Stimulated activated effector memory CD8-positive, alpha-beta T cell treated with anti-CD3 and anti-CD28 coated beads, Interleukin-12 subunit alpha, Interleukin-12 subunit beta, amount 100 ng/mL, for 72 hours (primary cell): ENCODE measurements at regions not wholly inside any gene's neighbourhood (a gene's known extent, or its start where the extent isn't known, plus 50 kb on each side); places are given as distances from the start of the nearest gene placed in this dataset.
"Not testable (repeated sequence)": the region's sequence is repeated elsewhere in the genome, so short reads cannot be mapped to it uniquely, and the experiment has no call there.

Experiments
- ATAC-seq: fragments of 150-1000 bp; cut with Tn5 transposase; 2 replicates; pipeline ENCODE4 v1.10.0; 2021
- DNase-seq, 2 donors: peaks; one replicate each; pipeline ENCODE4 v3.0.0; 2021 to 2022; ENCODE audit warnings: low spot score in 2 of 2
- H3K27ac Mint-ChIP-seq: one replicate; pipeline ENCODE4 v1.8.0; 2022; ENCODE audit warnings: mild to moderate bottlenecking, mixed read lengths
- H3K36me3 Mint-ChIP-seq: one replicate; pipeline ENCODE4 v1.8.0; 2022; ENCODE audit warnings: mild to moderate bottlenecking, mixed read lengths
- H3K4me1 Mint-ChIP-seq: one replicate; pipeline ENCODE4 v1.8.0; 2022; ENCODE audit warnings: mixed read lengths
- H3K4me3 Mint-ChIP-seq: one replicate; pipeline ENCODE4 v1.8.0; 2022; ENCODE audit warnings: mild to moderate bottlenecking, mixed read lengths
- H3K9me3 Mint-ChIP-seq: one replicate; pipeline ENCODE4 v1.8.0; 2022; ENCODE audit warnings: mixed read lengths

DNA sequence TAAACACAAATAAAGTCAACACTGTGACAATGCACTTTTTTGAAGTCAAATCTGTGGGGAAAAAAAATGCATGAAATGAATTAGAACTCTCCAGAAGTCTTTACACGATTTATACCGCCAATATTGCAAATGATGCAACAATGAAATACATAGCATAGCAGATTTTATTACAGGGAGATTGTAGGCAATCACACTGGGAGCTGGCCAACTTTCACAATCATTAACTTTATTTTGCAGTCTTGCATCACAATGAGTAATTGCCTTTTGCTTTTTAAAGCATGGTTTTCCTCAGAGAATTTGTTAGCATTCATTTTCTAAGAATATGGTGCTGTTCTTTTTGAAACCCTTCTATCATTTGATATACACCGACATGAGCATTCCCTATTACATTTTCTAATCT, 366.4 kb upstream of the FSIP2 start:
- no peaks in the 10 kb centered on the region for H3K36me3 Mint-ChIP-seq
- DNase-seq (no peak), ATAC-seq (no peak)
- H3K9me3 Mint-ChIP-seq = peaks cover 7% of the 10 kb centered on the region
- no peak overlapping the region for H3K4me3 Mint-ChIP-seq
- H3K4me1 Mint-ChIP-seq = no peaks in the 10 kb centered on the region
- H3K27ac Mint-ChIP-seq = no peak overlapping the region

DNA sequence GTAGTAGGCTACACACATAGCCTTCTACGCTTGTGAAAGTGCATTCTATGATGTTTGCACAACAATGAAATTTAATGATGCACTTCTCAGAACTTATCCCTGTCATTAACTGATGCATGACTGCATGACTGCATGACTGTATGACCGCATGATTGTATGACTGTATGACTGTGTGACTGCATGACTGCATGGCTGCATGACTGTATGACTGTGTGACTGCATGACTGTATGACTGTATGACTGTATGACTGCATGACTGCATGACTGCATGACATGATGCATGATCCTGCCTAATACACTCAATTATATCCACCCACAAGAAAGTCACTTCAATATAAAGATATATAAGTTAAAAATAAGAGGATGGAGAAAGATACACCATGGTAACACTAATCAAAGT, 365.4 kb upstream of the FSIP2 start:
- H3K27ac Mint-ChIP-seq = no peak overlapping the region
- peaks cover 11% of the 10 kb centered on the region for H3K9me3 Mint-ChIP-seq
- no peaks in the 10 kb centered on the region for H3K36me3 Mint-ChIP-seq
- peak; percentile 37 for ATAC-seq
- H3K4me3 Mint-ChIP-seq = no peak overlapping the region
- no peaks in the 10 kb centered on the region for H3K4me1 Mint-ChIP-seq
- no peak for DNase-seq

GRCh38 chr2:185374878-185375277, 363.7 kb upstream of the FSIP2 start:
- Mint-ChIP-seq H3K36me3 (no peaks in the 10 kb centered on the region), H3K27ac (no peak overlapping the region), H3K9me3 (peaks cover 9% of the 10 kb centered on the region), H3K4me3 (no peak overlapping the region), H3K4me1 (no peaks in the 10 kb centered on the region)
- no peak for ATAC-seq
- DNase-seq = no peak

GRCh38 chr2:185375731-185376130, 362.9 kb upstream of the FSIP2 start:
- Mint-ChIP-seq H3K27ac (no peak overlapping the region), H3K4me3 (no peak overlapping the region), H3K9me3 (peaks cover 7% of the 10 kb centered on the region), H3K4me1 (no peaks in the 10 kb centered on the region), H3K36me3 (no peaks in the 10 kb centered on the region)
- DNase-seq (no peak), ATAC-seq (no peak)

DNA sequence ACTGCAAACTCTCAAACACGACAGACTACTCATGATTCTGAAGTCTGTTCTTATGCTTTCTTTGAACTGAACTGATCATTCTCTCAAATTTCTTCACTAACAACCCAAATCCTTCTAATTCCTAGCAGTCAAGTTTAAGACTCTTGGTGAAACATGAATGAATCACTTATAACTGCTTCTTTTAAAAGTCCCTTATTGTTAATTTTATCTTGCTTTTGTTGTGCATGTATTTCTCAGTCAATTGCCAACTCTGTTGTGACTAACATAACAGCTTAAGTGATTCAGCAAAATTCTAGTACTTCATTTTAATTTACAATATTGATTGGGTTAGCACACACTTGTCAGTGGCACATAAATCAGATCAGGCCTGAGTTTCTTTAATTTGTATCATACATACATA, 357.0 kb upstream of the FSIP2 start:
- Mint-ChIP-seq H3K4me1 (no peaks in the 10 kb centered on the region), H3K4me3 (no peak overlapping the region), H3K36me3 (no peaks in the 10 kb centered on the region), H3K27ac (no peak overlapping the region), H3K9me3 (peaks cover 7% of the 10 kb centered on the region)
- DNase-seq = no peak
- ATAC-seq = no peak

DNA sequence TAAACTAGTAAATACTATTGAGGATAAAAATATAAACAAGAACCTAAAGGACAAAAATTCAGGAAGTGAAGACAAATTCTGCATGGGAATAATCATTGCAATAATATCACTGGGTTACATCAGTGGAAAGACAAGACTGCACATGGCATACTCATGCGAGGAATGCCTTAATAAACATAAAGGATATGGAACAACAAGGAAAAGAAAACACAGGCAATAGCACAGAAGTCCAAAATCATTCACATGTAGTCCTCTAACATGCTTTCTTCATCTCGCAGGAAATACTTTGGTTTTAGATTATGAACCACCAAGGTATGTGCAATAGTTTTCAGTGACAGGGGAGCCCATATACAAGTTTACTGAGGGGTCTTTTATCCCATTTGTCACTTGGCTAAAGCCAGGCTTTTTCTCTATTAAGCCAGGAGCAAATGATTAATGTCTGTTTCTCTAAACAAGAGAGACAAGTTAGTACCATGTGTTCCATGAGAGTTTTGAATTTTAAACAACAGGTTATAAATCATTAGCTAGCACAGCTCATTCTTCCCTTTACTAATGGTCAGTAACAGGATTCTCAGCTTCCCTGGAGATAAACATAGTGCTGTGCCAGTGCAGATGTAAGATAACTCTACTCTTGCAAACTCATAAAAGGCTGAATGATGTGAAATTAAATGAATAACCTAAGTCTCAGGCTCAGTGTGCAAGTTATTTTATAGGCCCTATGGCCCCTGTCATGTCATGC, 353.6 kb upstream of the FSIP2 start:
- Mint-ChIP-seq H3K36me3 (no peaks in the 10 kb centered on the region), H3K4me3 (no peak overlapping the region), H3K4me1 (no peaks in the 10 kb centered on the region), H3K9me3 (peaks cover 6% of the 10 kb centered on the region), H3K27ac (no peak overlapping the region)
- ATAC-seq (no peak), DNase-seq (no peak)

GRCh38 chr2:185388226-185388625, 350.4 kb upstream of the FSIP2 start:
- no peaks in the 10 kb centered on the region for H3K4me1 Mint-ChIP-seq
- H3K9me3 Mint-ChIP-seq = peaks cover 5% of the 10 kb centered on the region
- no peak overlapping the region for H3K4me3 Mint-ChIP-seq
- DNase-seq (no peak), ATAC-seq (no peak)
- no peak overlapping the region for H3K27ac Mint-ChIP-seq
- H3K36me3 Mint-ChIP-seq = no peaks in the 10 kb centered on the region

DNA sequence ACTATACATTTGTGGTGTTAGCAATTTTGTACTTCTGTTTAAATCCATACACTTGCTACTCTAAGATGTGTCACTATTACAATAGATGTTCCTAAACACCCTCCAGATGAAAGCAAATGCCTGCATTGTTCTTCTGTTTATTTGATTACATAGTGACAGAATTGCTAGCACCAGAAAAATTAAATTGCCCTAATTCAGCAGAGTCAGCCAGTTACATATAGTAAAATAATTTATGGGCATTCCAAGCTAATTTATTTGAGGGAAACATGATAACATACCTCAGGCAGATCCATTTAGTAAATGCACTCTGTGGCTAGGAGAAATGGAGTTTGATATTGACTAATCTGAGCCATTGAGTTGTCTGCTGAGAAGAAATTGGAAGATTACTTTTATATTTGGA, 347.1 kb upstream of the FSIP2 start:
- no peak for DNase-seq
- Mint-ChIP-seq H3K27ac (no peak overlapping the region), H3K36me3 (no peaks in the 10 kb centered on the region), H3K4me1 (no peaks in the 10 kb centered on the region), H3K4me3 (no peak overlapping the region), H3K9me3 (peaks cover 5% of the 10 kb centered on the region)
- no peak for ATAC-seq

- peaks cover 5% of the 10 kb centered on the region for H3K9me3 Mint-ChIP-seq
- H3K36me3 Mint-ChIP-seq = no peaks in the 10 kb centered on the region
- no peak overlapping the region for H3K27ac Mint-ChIP-seq
- no peak overlapping the region for H3K4me3 Mint-ChIP-seq
- no peaks in the 10 kb centered on the region for H3K4me1 Mint-ChIP-seq
- DNase-seq (no peak), ATAC-seq (no peak)
These were observed 345.5 kb upstream of the FSIP2 start for GRCh38 chr2:185393091-185393490.

DNA sequence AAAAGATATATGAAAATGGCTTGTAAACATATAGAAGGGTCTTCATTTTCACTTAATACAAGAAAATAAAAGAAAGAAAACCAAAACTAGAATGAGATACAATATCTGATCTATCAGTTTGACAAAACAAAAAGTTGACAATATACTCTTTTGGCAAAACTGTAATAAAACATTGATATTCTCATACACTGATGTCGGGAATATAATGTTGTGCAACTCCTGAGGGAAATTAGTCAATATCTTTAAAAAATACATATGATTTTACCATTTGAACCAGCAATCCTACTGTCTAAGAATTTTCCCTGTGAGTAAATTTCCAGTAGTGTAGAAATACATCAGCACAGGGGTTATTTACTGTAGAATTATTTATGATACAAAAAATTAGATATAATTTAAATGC, 336.1 kb upstream of the FSIP2 start:
- no peak overlapping the region for H3K27ac Mint-ChIP-seq
- ATAC-seq (no peak), DNase-seq (no peak)
- no peaks in the 10 kb centered on the region for H3K4me1 Mint-ChIP-seq
- H3K36me3 Mint-ChIP-seq = no peaks in the 10 kb centered on the region
- no peak overlapping the region for H3K4me3 Mint-ChIP-seq
- H3K9me3 Mint-ChIP-seq = peaks cover 11% of the 10 kb centered on the region

DNA sequence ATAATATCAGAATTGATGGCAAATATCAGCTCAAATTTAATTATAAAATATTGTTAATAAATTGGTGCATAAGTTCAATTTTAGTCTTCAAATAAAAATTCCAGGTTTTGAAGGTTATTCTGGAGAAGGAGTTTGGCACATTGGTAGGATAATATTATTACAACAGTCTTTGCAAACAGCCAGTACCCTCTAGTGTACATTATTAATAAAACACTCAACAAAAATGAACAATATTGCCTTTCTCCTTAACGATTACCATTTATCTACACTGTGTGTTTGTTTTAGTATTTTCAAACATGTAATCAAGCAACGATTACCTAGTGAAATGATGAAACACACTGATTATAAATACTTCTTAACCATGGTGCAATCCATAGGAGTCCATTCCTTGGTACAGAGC, 334.0 kb upstream of the FSIP2 start:
- DNase-seq (no peak), ATAC-seq (no peak)
- H3K9me3 Mint-ChIP-seq = peaks cover 11% of the 10 kb centered on the region
- H3K36me3 Mint-ChIP-seq = no peaks in the 10 kb centered on the region
- H3K4me1 Mint-ChIP-seq = no peaks in the 10 kb centered on the region
- no peak overlapping the region for H3K4me3 Mint-ChIP-seq
- no peak overlapping the region for H3K27ac Mint-ChIP-seq

DNA sequence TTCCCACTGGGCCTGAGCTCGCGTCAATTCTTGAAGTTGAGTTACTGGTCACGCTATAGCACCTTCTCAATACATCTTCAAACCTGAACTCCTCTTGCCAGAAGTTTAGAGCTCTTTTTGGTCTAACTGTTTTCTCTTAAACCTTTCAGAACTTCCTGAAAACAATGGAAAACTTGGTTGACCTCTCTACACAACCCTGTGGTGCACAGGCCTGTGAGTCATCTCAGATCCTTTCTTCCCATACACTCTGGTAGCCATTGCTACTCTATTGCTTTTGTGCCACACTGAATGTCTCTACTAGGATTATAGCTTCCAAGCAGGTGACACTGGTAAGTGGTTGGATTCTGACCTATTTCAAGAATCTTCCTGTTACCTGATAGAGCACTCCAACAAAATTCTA, 321.5 kb upstream of the FSIP2 start:
- H3K36me3 Mint-ChIP-seq = no peaks in the 10 kb centered on the region
- DNase-seq (no peak), ATAC-seq (no peak)
- peaks cover 5% of the 10 kb centered on the region for H3K9me3 Mint-ChIP-seq
- H3K4me1 Mint-ChIP-seq = no peaks in the 10 kb centered on the region
- H3K4me3 Mint-ChIP-seq = no peak overlapping the region
- no peak overlapping the region for H3K27ac Mint-ChIP-seq

DNA sequence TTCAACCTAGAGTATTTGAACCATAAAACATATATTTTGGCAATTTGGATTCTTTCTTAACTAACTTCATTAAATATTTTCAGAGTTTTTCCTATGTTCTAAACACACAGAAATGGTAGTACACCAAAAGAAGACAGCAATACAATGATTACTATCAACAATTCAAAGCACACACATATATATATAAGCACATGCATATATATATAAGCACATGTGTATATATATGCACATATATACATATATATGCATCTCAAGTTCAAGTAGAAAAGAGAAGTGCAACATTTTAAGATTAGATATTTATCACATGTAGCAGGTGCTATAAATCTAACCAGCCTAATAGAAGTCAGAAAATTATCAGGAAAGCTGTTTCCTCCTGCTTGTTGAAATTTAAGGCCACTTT, 320.9 kb upstream of the FSIP2 start:
- DNase-seq (no peak), ATAC-seq (no peak)
- H3K36me3 Mint-ChIP-seq = no peaks in the 10 kb centered on the region
- H3K4me1 Mint-ChIP-seq = no peaks in the 10 kb centered on the region
- peaks cover 5% of the 10 kb centered on the region for H3K9me3 Mint-ChIP-seq
- H3K4me3 Mint-ChIP-seq = no peak overlapping the region
- no peak overlapping the region for H3K27ac Mint-ChIP-seq

- not testable (repeated sequence) for DNase-seq, H3K9me3 Mint-ChIP-seq, H3K27ac Mint-ChIP-seq, ATAC-seq, H3K4me1 Mint-ChIP-seq, H3K36me3 Mint-ChIP-seq
- H3K4me3 Mint-ChIP-seq = peak overlapping the region; percentile 9
These were observed 313.5 kb upstream of the FSIP2 start for GRCh38 chr2:185424958-185425629.

DNA sequence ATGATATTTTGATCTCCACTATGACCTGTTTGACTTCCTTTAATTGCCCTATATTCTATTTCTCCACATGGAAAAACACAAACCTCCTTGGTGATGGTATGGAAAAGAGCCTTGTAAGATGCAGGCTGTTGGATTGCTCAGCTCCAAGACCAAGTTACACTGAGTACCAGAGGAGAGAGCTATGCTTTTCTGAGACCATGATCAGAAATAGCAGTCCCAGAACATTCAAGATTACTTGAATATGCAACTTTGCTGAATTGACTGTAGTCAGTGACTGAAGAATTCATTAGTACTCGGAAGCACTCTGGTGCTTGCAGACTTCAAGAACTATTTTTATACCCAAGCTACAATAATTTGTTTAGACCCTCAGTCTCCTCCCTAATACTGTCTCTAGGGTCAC, 310.6 kb upstream of the FSIP2 start:
- no peaks in the 10 kb centered on the region for H3K36me3 Mint-ChIP-seq
- H3K9me3 Mint-ChIP-seq = peaks cover 2% of the 10 kb centered on the region
- no peak for ATAC-seq
- no peaks in the 10 kb centered on the region for H3K4me1 Mint-ChIP-seq
- H3K27ac Mint-ChIP-seq = no peak overlapping the region
- H3K4me3 Mint-ChIP-seq = no peak overlapping the region
- no peak for DNase-seq

DNA sequence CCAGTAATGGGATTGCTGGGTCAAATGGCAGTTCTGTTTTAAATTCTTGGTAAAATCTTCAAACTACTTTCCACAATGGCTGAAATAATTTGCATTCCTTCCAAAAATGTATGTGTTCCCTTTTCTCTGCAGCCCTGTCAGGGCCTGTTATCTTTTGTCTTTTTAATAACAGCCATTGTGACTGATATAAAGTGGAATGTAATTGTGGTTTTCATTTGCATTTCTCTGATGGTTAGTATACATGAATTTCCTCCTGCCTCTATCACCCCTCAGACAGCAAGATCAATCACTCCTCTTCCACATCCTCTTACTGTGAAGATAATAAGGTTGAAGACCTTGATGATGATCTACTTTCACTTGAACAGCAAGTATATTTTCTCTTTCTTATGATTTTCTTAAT, 304.8 kb upstream of the FSIP2 start:
- DNase-seq (no peak), ATAC-seq (no peak)
- H3K4me3 Mint-ChIP-seq = no peak overlapping the region
- H3K36me3 Mint-ChIP-seq = no peaks in the 10 kb centered on the region
- peaks cover 13% of the 10 kb centered on the region for H3K9me3 Mint-ChIP-seq
- H3K27ac Mint-ChIP-seq = no peak overlapping the region
- no peaks in the 10 kb centered on the region for H3K4me1 Mint-ChIP-seq
